Activated B cell treated with CpG ODN at 0.5 μM for 24 hours (primary cell): ENCODE measurements at regions not wholly inside any gene's neighbourhood (a gene's known extent, or its start where the extent isn't known, plus 50 kb on each side); places are given as distances from the start of the nearest gene placed in this dataset.
"Not testable (repeated sequence)": the region's sequence is repeated elsewhere in the genome, so short reads cannot be mapped to it uniquely, and the experiment has no call there.

ENCODE experiments used
- ATAC-seq: fragments of 200-7000 bp; cut with Tn5 transposase; one replicate; pipeline ENCODE4 v1.10.0; 2021; ENCODE audit warnings: low read depth, mild to moderate bottlenecking, moderate library complexity
- CTCF ChIA-PET: fragments of 350-600 bp; sonication (Branson Sonifier 250); formaldehyde crosslinking; loops from one replicate; lab custom pipeline; 2021; ENCODE audit warnings: antibody characterized with exemption; lab: Charles Lee
- POLR2A ChIA-PET: fragments of 350-600 bp; sonication (Branson Sonifier 250); formaldehyde crosslinking; loops from one replicate; lab custom pipeline; 2021; ENCODE audit warnings: antibody characterized with exemption; lab: Charles Lee
- DNase-seq: peaks from one replicate; pipeline ENCODE4 v3.0.0; 2022
- H3K27ac Mint-ChIP-seq: one replicate; pipeline ENCODE4 v1.8.0; 2020; ENCODE audit warnings: mixed read lengths
- H3K27me3 Mint-ChIP-seq: one replicate; pipeline ENCODE4 v1.8.0; 2021; ENCODE audit warnings: mixed read lengths
- H3K36me3 Mint-ChIP-seq: one replicate; pipeline ENCODE4 v1.8.0; 2021; ENCODE audit warnings: low read depth, mixed read lengths
- H3K4me1 Mint-ChIP-seq: one replicate; pipeline ENCODE4 v1.8.0; 2021; ENCODE audit warnings: mixed read lengths
- H3K4me3 Mint-ChIP-seq: one replicate; pipeline ENCODE4 v1.8.0; 2020; ENCODE audit warnings: mild to moderate bottlenecking, mixed read lengths
- H3K9me3 Mint-ChIP-seq: one replicate; pipeline ENCODE4 v1.8.0; 2020; ENCODE audit warnings: mixed read lengths
- CTCF ChIP-seq: fragments of 200-600 bp; IDR thresholded peaks from one replicate; pipeline ENCODE4 v1.8.0; 2022; ENCODE audit warnings: antibody characterized with exemption, mild to moderate bottlenecking
- intact Hi-C: fragments of 100-400 bp; cut with micrococcal nuclease; formaldehyde crosslinking; loops from one replicate; pipeline ENCODE4 v1.15.1; 2024

GRCh38 chr6:163752446-163752845 lies 337.9 kb downstream of the QKI start:
- CTCF ChIA-PET, result no interaction called here
- intact Hi-C loops, result no loop called here
- H3K27me3 Mint-ChIP-seq, result peaks cover 16% of the 10 kb centered on the region
- DNase-seq (no peak), ATAC-seq (no peak)
- H3K27ac Mint-ChIP-seq, result no peak overlapping the region
- no peaks in the 10 kb centered on the region for H3K36me3 Mint-ChIP-seq
- H3K9me3 Mint-ChIP-seq, result no peaks in the 10 kb centered on the region
- POLR2A ChIA-PET, result no interaction called here
- TF ChIP-seq CTCF, result no peak
- H3K4me3 Mint-ChIP-seq, result no peak overlapping the region
- peaks cover 46% of the 10 kb centered on the region for H3K4me1 Mint-ChIP-seq

DNA sequence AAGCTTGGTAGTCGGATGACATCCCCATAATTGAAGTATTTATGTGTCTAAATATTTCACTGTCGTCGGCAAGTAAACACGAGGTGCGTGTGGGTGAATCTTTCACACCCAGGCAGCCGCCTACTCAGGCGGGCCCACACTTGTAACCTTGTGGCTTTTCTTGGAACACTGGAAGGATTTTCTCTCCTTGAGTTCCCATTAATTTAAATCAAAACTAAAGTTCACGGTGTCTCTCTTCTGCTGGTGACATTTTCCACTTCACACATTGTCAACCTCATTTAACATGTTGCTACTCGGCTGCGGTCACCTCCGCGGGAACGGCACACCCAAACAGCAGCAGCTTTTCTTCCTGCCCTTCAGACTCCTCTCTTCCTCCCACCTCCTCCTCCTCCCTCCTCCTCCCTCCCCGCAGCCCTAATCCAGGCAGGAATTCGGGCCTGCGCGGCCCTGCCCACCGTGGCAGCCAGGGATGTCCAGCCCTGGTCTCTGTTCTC lies 336.6 kb downstream of the QKI start:
- Mint-ChIP-seq H3K4me3 (peak overlapping the region; percentile 33), H3K27ac (no peak overlapping the region), H3K27me3 (peaks cover 22% of the 10 kb centered on the region), H3K9me3 (peaks cover 3% of the 10 kb centered on the region), H3K4me1 (peaks cover 35% of the 10 kb centered on the region), H3K36me3 (no peaks in the 10 kb centered on the region)
- intact Hi-C loops, result no loop called here
- ChIA-PET CTCF (interaction anchor here (0.6 kb wide), 1 partner anchor 85 kb away, joined by 4 read pairs; no protein-coding TSS in a partner anchor), POLR2A (no interaction called here)
- DNase-seq, result no peak
- ATAC-seq, result no peak
- TF ChIP-seq CTCF, result no peak

GRCh38 chr6:163750431-163751031 lies 336.0 kb downstream of the QKI start:
- POLR2A ChIA-PET, result no interaction called here
- ATAC-seq, result no peak
- peaks cover 29% of the 10 kb centered on the region for H3K4me1 Mint-ChIP-seq

DNA sequence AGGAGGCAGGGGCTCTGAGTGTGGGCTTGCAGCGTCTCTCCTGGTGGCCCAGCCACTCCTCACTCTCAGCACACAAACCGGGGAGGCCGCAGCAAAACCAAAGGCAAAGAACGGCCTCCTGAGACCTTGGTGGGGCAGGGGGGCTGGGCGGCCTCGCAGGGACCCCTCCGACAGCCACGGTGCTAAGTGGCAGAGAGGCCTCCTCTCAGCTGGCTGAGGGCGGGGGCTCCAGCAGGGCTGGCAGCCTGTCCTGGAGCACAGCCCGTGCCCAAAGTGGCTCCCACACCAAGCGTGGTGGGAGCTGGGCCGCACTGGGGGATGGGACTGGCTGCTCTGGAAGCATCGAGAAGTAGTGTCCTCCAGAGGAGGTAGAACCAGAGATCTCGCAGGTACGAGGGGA lies 334.4 kb downstream of the QKI start:
- Mint-ChIP-seq H3K9me3 (peaks cover 3% of the 10 kb centered on the region), H3K36me3 (no peaks in the 10 kb centered on the region), H3K4me1 (peaks cover 21% of the 10 kb centered on the region), H3K4me3 (no peak overlapping the region), H3K27ac (no peak overlapping the region), H3K27me3 (peaks cover 22% of the 10 kb centered on the region)
- POLR2A ChIA-PET, result no interaction called here
- TF ChIP-seq CTCF, result no peak
- intact Hi-C loops, result no loop called here
- DNase-seq (no peak), ATAC-seq (no peak)
- CTCF ChIA-PET, result no interaction called here

More at GRCh38 chr6:163750431-163751031, 336.0 kb downstream of the QKI start:
- TF ChIP-seq CTCF, result no peak
- intact Hi-C loops, result no loop called here
- Mint-ChIP-seq H3K27me3 (peaks cover 22% of the 10 kb centered on the region), H3K4me3 (peak overlapping the region; percentile 33), H3K27ac (no peak overlapping the region), H3K36me3 (no peaks in the 10 kb centered on the region), H3K9me3 (peaks cover 3% of the 10 kb centered on the region)
- CTCF ChIA-PET, result interaction anchor here (0.6 kb wide), 1 partner anchor 85 kb away, joined by 4 read pairs; no protein-coding TSS in a partner anchor
- no peak for DNase-seq

GRCh38 chr6:163748036-163748435 lies 333.5 kb downstream of the QKI start:
- Mint-ChIP-seq H3K4me1 (peaks cover 21% of the 10 kb centered on the region), H3K27ac (no peak overlapping the region), H3K4me3 (no peak overlapping the region), H3K9me3 (peaks cover 3% of the 10 kb centered on the region), H3K36me3 (no peaks in the 10 kb centered on the region), H3K27me3 (peaks cover 24% of the 10 kb centered on the region)
- CTCF ChIA-PET, result no interaction called here
- ATAC-seq (no peak), DNase-seq (no peak)
- intact Hi-C loops, result no loop called here
- TF ChIP-seq CTCF, result no peak
- POLR2A ChIA-PET, result no interaction called here

GRCh38 chr6:163747058-163747457 lies 332.5 kb downstream of the QKI start:
- CTCF ChIA-PET, result not testable (repeated sequence)
- H3K27me3 Mint-ChIP-seq, result peaks cover 21% of the 10 kb centered on the region

More at GRCh38 chr6:163747058-163747457, 332.5 kb downstream of the QKI start:
- H3K36me3 Mint-ChIP-seq, POLR2A ChIA-PET, ATAC-seq, intact Hi-C loops, H3K4me3 Mint-ChIP-seq, H3K9me3 Mint-ChIP-seq, H3K27ac Mint-ChIP-seq, DNase-seq: not testable (repeated sequence)
- peaks cover 17% of the 10 kb centered on the region for H3K4me1 Mint-ChIP-seq
